ENCODE measurements at regions not wholly inside any gene's neighbourhood (a gene's known extent, or its start where the extent isn't known, plus 50 kb on each side); places are given as distances from the start of the nearest gene placed in this dataset.

GRCh38 chr4:187910741-187911140 is 84.8 kb upstream of the ZFP42 start:
- no peak for TF ChIP-seq EZH2 (IDR thresholded peaks at IDR 0.05)
- TF ChIP-seq EZH2phosphoT487 (IDR thresholded peaks at IDR 0.05): no peak

Data from neural progenitor cell (in vitro differentiated cells).